Peyer's patch (tissue), 4 donors: ENCODE measurements at regions not wholly inside any gene's neighbourhood (a gene's known extent, or its start where the extent isn't known, plus 50 kb on each side); places are given as distances from the start of the nearest gene placed in this dataset.

ENCODE experiments used
- POLR2A ChIP-seq, 2 donors: fragments of 450-650 bp; IDR thresholded peaks; one replicate each; pipeline ENCODE4 v1.5.1; 2017; ENCODE audit warnings: antibody characterized with exemption in 2 of 2, mild to moderate bottlenecking in 2 of 2, moderate library complexity in 2 of 2
- TF ChIP-seq, protein P1 (sequence below), 6 experiments: fragments of 450-650 bp in 4 of 6; fragments of 200-600 bp in 2 of 6; sonication (generic) in 1 of 6; IDR thresholded peaks; one replicate each; pipeline ENCODE4 v1.5.1; 2017 to 2019; ENCODE audit warnings: antibody characterized with exemption in 6 of 6, mild to moderate bottlenecking in 3 of 6, moderate library complexity in 1 of 6

DNA sequence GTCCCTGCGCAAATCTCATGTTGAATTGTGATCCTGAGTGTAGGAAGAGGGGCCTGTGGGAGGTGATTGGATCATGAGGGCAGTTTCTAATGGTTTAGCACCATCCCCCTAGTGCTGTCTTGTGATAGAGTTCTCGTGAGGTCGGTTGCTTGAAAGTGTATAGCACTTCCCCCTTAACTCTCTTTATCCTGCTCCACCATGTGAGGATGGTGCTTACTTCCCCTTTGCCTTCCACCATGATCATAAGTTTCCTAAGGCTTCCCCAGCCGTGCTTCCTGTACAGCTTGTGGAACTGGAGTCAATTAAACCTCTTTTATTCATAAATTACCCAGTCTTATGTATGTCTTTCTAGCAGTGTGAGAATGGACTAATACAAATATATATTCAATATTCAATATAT is 303.7 kb upstream of the SEL1L start:
- TF ChIP-seq, protein P1, sequence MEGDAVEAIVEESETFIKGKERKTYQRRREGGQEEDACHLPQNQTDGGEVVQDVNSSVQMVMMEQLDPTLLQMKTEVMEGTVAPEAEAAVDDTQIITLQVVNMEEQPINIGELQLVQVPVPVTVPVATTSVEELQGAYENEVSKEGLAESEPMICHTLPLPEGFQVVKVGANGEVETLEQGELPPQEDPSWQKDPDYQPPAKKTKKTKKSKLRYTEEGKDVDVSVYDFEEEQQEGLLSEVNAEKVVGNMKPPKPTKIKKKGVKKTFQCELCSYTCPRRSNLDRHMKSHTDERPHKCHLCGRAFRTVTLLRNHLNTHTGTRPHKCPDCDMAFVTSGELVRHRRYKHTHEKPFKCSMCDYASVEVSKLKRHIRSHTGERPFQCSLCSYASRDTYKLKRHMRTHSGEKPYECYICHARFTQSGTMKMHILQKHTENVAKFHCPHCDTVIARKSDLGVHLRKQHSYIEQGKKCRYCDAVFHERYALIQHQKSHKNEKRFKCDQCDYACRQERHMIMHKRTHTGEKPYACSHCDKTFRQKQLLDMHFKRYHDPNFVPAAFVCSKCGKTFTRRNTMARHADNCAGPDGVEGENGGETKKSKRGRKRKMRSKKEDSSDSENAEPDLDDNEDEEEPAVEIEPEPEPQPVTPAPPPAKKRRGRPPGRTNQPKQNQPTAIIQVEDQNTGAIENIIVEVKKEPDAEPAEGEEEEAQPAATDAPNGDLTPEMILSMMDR (IDR thresholded peaks at IDR 0.05) = no peak
- no peak for TF ChIP-seq POLR2A (IDR thresholded peaks at IDR 0.05)
